ENCODE measurements at regions not wholly inside any gene's neighbourhood (a gene's known extent, or its start where the extent isn't known, plus 50 kb on each side); places are given as distances from the start of the nearest gene placed in this dataset.

GRCh38 chr9:14433351-14434157 lies 119.6 kb upstream of the NFIB start (continued):
- no peak for TF ChIP-seq HMGXB4 (CRISPR knock-in tag; IDR thresholded peaks at IDR 0.05)
- 0 out of 2 replicates have a peak, but pooled peaks have one; percentile 27 for TF ChIP-seq ZBTB40 (IDR thresholded peaks at IDR 0.05)
- no peak for TF ChIP-seq ZBTB40 (CRISPR knock-in tag; IDR thresholded peaks at IDR 0.05)
- TF ChIP-seq HNRNPK (IDR thresholded peaks at IDR 0.05; ENCODE audit: low read depth, low read length, poor library complexity, severe bottlenecking), result no peak
- TF ChIP-seq BDP1 (IDR thresholded peaks at IDR 0.05; ENCODE audit: insufficient read depth, insufficient read length), result no peak
- 0 out of 2 replicates have a peak, but pooled peaks have one; percentile 10 for TF ChIP-seq ZNF316 (IDR thresholded peaks at IDR 0.05)
- peak; percentile 97 for TF ChIP-seq TBP (optimal IDR thresholded peaks at IDR 0.05; ENCODE audit: low read depth, low read length)
- no peak for TF ChIP-seq ZBTB11 (CRISPR knock-in tag; IDR thresholded peaks at IDR 0.05)

Data from K562 (cell line).